Activated CD4-positive, alpha-beta memory T cell treated with anti-CD3 and anti-CD28 coated beads for 36 hours (primary cell): ENCODE measurements at regions not wholly inside any gene's neighbourhood (a gene's known extent, or its start where the extent isn't known, plus 50 kb on each side); places are given as distances from the start of the nearest gene placed in this dataset.

Source experiments
- CTCF ChIA-PET: fragments of 350-600 bp; sonication (Branson Sonifier 250); formaldehyde crosslinking; loops from one replicate; lab custom pipeline; 2021; ENCODE audit warnings: antibody characterized with exemption, inconsistent platforms; lab: Charles Lee
- POLR2A ChIA-PET: fragments of 350-600 bp; sonication (Branson Sonifier 250); formaldehyde crosslinking; loops from one replicate; lab custom pipeline; 2021; ENCODE audit warnings: antibody characterized with exemption; lab: Charles Lee
- DNase-seq: peaks from one replicate; pipeline ENCODE4 v3.0.0-alpha.2; 2020
- H3K27ac Mint-ChIP-seq: one replicate; pipeline ENCODE4 v1.8.0; 2021; ENCODE audit warnings: mixed read lengths
- H3K27me3 Mint-ChIP-seq: one replicate; pipeline ENCODE4 v1.8.0; 2021; ENCODE audit warnings: mixed read lengths
- H3K36me3 Mint-ChIP-seq: one replicate; pipeline ENCODE4 v1.8.0; 2021; ENCODE audit warnings: mixed read lengths
- H3K4me1 Mint-ChIP-seq: one replicate; pipeline ENCODE4 v1.8.0; 2021; ENCODE audit warnings: low read depth, mixed read lengths
- H3K4me3 Mint-ChIP-seq: one replicate; pipeline ENCODE4 v1.8.0; 2021; ENCODE audit warnings: mild to moderate bottlenecking, mixed read lengths
- H3K9me3 Mint-ChIP-seq: one replicate; pipeline ENCODE4 v1.8.0; 2021; ENCODE audit warnings: mixed read lengths
- intact Hi-C: fragments of 100-400 bp; cut with micrococcal nuclease; formaldehyde crosslinking; loops from one replicate; pipeline ENCODE4 v1.15.1; 2023

- Mint-ChIP-seq H3K9me3 (peaks cover 10% of the 10 kb centered on the region), H3K27me3 (peaks cover 10% of the 10 kb centered on the region), H3K27ac (no peak overlapping the region), H3K4me1 (no peaks in the 10 kb centered on the region), H3K4me3 (no peak overlapping the region), H3K36me3 (no peaks in the 10 kb centered on the region)
- CTCF ChIA-PET = no interaction called here
- POLR2A ChIA-PET = no interaction called here
- intact Hi-C loops = no loop called here
- DNase-seq = no peak
Observed at GRCh38 chr22:27193215-27193614, 535.8 kb downstream of the MIAT start.

DNA sequence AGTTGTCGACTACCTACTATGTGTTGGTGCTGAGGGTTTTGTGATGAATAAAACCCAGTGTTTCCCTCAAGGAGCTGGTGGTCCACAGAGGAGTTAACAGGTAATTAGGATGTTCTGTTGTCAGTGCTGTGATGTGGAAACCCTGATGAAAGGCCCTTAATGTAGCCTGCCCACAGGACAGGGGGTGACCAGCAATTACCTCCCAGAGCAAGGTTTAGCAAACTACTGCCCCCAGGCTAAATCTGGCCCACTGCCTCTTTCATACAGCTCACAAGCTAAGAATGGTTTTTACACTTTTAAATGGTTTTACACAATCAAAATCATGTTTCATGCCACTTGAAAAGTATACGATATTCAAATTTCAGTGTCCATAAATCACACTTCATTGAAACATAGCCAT, 536.2 kb downstream of the MIAT start:
- intact Hi-C loops = no loop called here
- no peaks in the 10 kb centered on the region for H3K36me3 Mint-ChIP-seq
- ChIA-PET POLR2A (no interaction called here), CTCF (no interaction called here)
- peaks cover 10% of the 10 kb centered on the region for H3K27me3 Mint-ChIP-seq
- H3K9me3 Mint-ChIP-seq = peaks cover 10% of the 10 kb centered on the region
- H3K4me3 Mint-ChIP-seq = no peak overlapping the region
- no peak overlapping the region for H3K27ac Mint-ChIP-seq
- H3K4me1 Mint-ChIP-seq = no peaks in the 10 kb centered on the region
- no peak for DNase-seq

- ChIA-PET POLR2A (no interaction called here), CTCF (no interaction called here)
- H3K4me3 Mint-ChIP-seq = no peak overlapping the region
- no peak overlapping the region for H3K27ac Mint-ChIP-seq
- intact Hi-C loops = no loop called here
- no peak for DNase-seq
- H3K36me3 Mint-ChIP-seq = no peaks in the 10 kb centered on the region
- peaks cover 10% of the 10 kb centered on the region for H3K9me3 Mint-ChIP-seq
- no peaks in the 10 kb centered on the region for H3K4me1 Mint-ChIP-seq
- H3K27me3 Mint-ChIP-seq = peaks cover 7% of the 10 kb centered on the region
Observed at GRCh38 chr22:27194096-27194748, 536.8 kb downstream of the MIAT start.

DNA sequence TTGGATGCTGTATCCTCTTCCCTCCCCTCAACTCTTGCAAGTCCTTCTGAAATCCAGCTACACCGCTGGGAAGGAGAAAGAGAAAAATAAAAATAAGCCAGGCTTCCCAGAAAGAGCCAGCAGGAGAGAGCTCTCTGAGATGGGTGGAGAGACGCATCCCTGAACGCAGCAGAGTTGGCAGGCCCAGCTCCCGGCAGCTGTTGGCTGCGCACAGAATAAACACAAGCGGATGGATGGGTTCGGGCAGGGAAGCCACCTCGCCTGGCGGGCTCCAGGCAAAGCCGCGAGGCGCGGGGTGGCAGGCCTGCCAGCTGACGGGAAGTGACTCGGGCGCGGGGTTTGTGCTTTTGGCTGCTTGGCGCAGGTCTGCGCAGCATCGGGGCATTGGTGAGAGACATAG, 537.7 kb downstream of the MIAT start:
- Mint-ChIP-seq H3K27ac (no peak overlapping the region), H3K27me3 (peaks cover 5% of the 10 kb centered on the region), H3K36me3 (no peaks in the 10 kb centered on the region), H3K9me3 (peaks cover 10% of the 10 kb centered on the region), H3K4me3 (no peak overlapping the region), H3K4me1 (no peaks in the 10 kb centered on the region)
- intact Hi-C loops = no loop called here
- CTCF ChIA-PET = no interaction called here
- POLR2A ChIA-PET = no interaction called here
- DNase-seq = no peak

- Mint-ChIP-seq H3K27ac (no peak overlapping the region), H3K27me3 (peaks cover 5% of the 10 kb centered on the region), H3K36me3 (no peaks in the 10 kb centered on the region), H3K4me1 (no peaks in the 10 kb centered on the region), H3K4me3 (no peak overlapping the region), H3K9me3 (peaks cover 10% of the 10 kb centered on the region)
- intact Hi-C loops = no loop called here
- no peak for DNase-seq
- ChIA-PET CTCF (no interaction called here), POLR2A (no interaction called here)
Observed at GRCh38 chr22:27195494-27195893, 538.1 kb downstream of the MIAT start.

DNA sequence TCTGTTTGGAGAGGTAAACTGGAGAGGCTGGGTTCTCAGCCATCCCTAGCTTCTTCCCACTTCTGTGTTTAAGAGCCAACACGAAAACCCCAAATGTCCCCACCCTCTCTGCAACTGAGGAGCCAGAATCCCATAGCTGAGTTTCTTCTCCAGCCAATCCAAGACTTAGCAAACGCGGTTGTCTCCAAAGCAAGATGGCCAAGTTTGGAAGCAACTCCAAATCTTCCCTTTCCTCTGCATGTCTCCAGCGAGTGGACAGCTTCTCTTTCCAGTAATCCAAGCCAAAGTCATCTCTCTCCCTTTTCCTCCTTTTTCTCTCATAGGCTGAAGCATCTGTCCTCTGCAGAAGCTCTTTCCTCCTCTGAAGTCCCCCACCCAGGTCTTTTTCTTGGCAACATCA, 539.2 kb downstream of the MIAT start:
- no peaks in the 10 kb centered on the region for H3K4me1 Mint-ChIP-seq
- H3K36me3 Mint-ChIP-seq = no peaks in the 10 kb centered on the region
- CTCF ChIA-PET = no interaction called here

GRCh38 chr22:27197052-27197451, 539.7 kb downstream of the MIAT start:
- DNase-seq = no peak
- H3K27ac Mint-ChIP-seq = no peak overlapping the region
- POLR2A ChIA-PET = no interaction called here
- intact Hi-C loops = no loop called here
- CTCF ChIA-PET = no interaction called here
- H3K4me3 Mint-ChIP-seq = no peak overlapping the region
- no peaks in the 10 kb centered on the region for H3K4me1 Mint-ChIP-seq
- peaks cover 5% of the 10 kb centered on the region for H3K27me3 Mint-ChIP-seq
- no peaks in the 10 kb centered on the region for H3K36me3 Mint-ChIP-seq
- no peaks in the 10 kb centered on the region for H3K9me3 Mint-ChIP-seq

More for the DNA sequence above, 539.2 kb downstream of the MIAT start:
- Mint-ChIP-seq H3K27ac (no peak overlapping the region), H3K9me3 (no peaks in the 10 kb centered on the region), H3K4me3 (no peak overlapping the region), H3K27me3 (peaks cover 5% of the 10 kb centered on the region)
- POLR2A ChIA-PET = no interaction called here
- intact Hi-C loops = no loop called here
- DNase-seq = no peak

DNA sequence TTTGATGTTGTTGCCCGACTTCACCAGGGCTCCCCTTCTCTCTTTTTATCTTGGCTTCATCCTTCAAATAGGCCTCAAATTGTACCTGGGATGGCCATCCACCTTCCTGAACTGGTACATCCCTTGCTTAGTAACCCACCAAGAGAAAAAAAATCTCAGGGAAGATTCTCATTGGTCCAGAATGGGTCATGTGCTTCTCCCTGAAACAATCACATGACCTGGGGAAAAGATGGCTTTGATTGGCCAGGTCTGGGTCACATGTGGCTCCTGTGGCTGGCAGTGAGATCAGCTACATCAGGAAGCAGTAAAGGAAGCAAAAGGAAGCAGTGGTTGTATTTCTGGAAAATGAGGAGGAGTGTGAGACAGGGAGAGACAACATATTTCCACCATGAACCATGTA, 540.2 kb downstream of the MIAT start:
- no peaks in the 10 kb centered on the region for H3K9me3 Mint-ChIP-seq
- H3K36me3 Mint-ChIP-seq = no peaks in the 10 kb centered on the region
- H3K4me1 Mint-ChIP-seq = no peaks in the 10 kb centered on the region
- ChIA-PET POLR2A (no interaction called here), CTCF (no interaction called here)
- intact Hi-C loops = no loop called here
- H3K27me3 Mint-ChIP-seq = peaks cover 5% of the 10 kb centered on the region
- H3K27ac Mint-ChIP-seq = no peak overlapping the region
- H3K4me3 Mint-ChIP-seq = no peak overlapping the region
- no peak for DNase-seq

GRCh38 chr22:27198518-27199035, 541.2 kb downstream of the MIAT start:
- H3K27ac Mint-ChIP-seq = no peak overlapping the region

DNA sequence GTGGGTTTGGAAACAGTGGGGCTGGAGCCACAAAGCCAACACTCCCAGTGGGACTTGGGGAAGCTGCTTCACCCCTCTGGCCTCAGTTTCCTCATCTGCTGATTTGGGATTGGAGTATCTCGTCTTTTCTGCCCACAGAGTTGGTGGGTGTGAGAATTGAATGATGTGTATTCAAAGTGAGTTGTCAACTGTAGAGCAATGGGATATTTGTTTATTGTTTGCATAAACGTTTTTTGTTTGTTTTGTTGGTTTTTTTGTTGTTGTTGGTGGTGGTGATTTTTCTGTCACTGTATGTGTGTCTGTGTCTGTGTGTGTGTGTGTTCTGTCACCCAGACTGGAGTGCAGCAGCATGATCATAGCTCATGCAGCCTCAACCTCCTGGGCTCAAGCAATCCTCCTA, 542.0 kb downstream of the MIAT start:
- Mint-ChIP-seq H3K27ac (no peak overlapping the region), H3K27me3 (peaks cover under 1% of the 10 kb centered on the region)
- no peak for DNase-seq

More at GRCh38 chr22:27198518-27199035, 541.2 kb downstream of the MIAT start:
- Mint-ChIP-seq H3K27me3 (peaks cover 5% of the 10 kb centered on the region), H3K4me3 (no peak overlapping the region), H3K9me3 (no peaks in the 10 kb centered on the region), H3K36me3 (no peaks in the 10 kb centered on the region), H3K4me1 (no peaks in the 10 kb centered on the region)
- intact Hi-C loops = no loop called here
- DNase-seq = no peak
- ChIA-PET CTCF (no interaction called here), POLR2A (no interaction called here)

DNA sequence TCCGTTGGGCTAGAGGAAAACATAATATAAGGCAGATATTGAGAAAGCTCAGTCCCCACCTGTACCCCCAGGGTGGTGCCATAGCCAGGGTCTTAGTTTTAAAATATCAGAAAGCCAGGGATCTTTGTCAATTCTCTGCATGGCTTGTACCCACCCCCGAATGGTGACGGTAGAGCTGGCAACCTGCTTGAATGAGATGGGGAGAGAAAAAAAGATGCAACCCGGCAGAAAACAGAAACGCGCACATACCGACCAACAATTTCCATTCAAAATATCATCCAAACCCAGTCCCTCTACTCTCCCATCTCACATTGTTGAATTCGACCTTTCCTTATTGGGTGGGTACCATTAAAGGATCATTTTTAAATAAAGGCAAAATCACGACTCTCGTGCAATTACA, 543.9 kb downstream of the MIAT start:
- POLR2A ChIA-PET = no interaction called here
- intact Hi-C loops = no loop called here
- H3K27ac Mint-ChIP-seq = no peak overlapping the region
- H3K27me3 Mint-ChIP-seq = no peaks in the 10 kb centered on the region
- CTCF ChIA-PET = no interaction called here
- no peaks in the 10 kb centered on the region for H3K9me3 Mint-ChIP-seq
- DNase-seq = no peak
- H3K4me3 Mint-ChIP-seq = no peak overlapping the region
- no peaks in the 10 kb centered on the region for H3K36me3 Mint-ChIP-seq
- H3K4me1 Mint-ChIP-seq = no peaks in the 10 kb centered on the region

More for the DNA sequence above, 542.0 kb downstream of the MIAT start:
- CTCF ChIA-PET = no interaction called here
- Mint-ChIP-seq H3K4me3 (no peak overlapping the region), H3K4me1 (no peaks in the 10 kb centered on the region), H3K36me3 (no peaks in the 10 kb centered on the region), H3K9me3 (no peaks in the 10 kb centered on the region)
- POLR2A ChIA-PET = no interaction called here
- intact Hi-C loops = no loop called here

DNA sequence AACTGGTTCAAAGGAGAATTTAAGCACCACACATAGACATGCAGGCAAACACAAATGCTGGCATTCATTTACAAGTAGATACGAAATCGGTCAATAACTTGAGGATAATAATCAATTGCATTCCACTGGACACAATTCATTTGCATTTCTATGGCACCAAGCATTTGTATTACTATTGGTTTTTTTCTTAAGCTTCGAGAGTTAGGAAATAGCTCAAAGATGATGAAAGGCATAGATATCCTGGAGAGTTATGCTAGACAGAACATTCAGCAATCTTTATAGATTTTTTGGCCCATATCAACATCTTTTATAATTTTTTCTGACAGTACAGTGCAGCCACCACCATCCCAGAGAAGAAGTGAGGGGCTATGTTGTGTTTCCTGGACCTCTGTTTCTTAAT, 544.4 kb downstream of the MIAT start:
- ChIA-PET CTCF (no interaction called here), POLR2A (no interaction called here)
- intact Hi-C loops = no loop called here
- DNase-seq = no peak
- H3K27me3 Mint-ChIP-seq = no peaks in the 10 kb centered on the region
- no peaks in the 10 kb centered on the region for H3K4me1 Mint-ChIP-seq
- no peaks in the 10 kb centered on the region for H3K9me3 Mint-ChIP-seq
- no peak overlapping the region for H3K4me3 Mint-ChIP-seq
- no peak overlapping the region for H3K27ac Mint-ChIP-seq
- no peaks in the 10 kb centered on the region for H3K36me3 Mint-ChIP-seq

DNA sequence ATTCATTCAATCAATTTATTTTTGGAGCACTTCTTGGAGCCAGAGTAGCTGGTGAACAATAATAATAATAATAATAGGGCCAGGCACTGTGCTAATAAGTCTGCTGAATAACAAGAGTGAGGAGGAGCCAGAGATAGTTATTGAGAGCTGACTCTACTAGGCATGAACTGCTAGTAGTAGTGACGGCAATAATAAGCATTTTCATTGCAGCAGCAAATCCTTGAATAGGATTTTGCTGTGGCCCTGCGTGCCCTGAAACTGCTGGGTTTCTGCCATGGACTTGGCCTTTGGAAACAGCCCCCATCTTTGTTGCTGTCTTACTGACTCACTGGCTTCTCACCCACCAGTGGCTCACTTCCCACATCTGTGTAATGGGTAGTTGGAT, 545.9 kb downstream of the MIAT start:
- Mint-ChIP-seq H3K4me3 (no peak overlapping the region), H3K4me1 (no peaks in the 10 kb centered on the region), H3K27me3 (no peaks in the 10 kb centered on the region), H3K27ac (no peak overlapping the region), H3K9me3 (no peaks in the 10 kb centered on the region), H3K36me3 (no peaks in the 10 kb centered on the region)
- CTCF ChIA-PET = no interaction called here
- intact Hi-C loops = no loop called here
- DNase-seq = no peak
- POLR2A ChIA-PET = no interaction called here
